DMS53 (cell line): ENCODE measurements at regions not wholly inside any gene's neighbourhood (a gene's known extent, or its start where the extent isn't known, plus 50 kb on each side); places are given as distances from the start of the nearest gene placed in this dataset.
A peak's percentile ranks its signal among the peaks of the same experiment; 100 is the strongest.
"Not testable (repeated sequence)": the region's sequence is repeated elsewhere in the genome, so short reads cannot be mapped to it uniquely, and the experiment has no call there.

Experiments
- DNase-seq: peaks from one replicate; lab custom pipeline; 2025; lab: John Stamatoyannopoulos, UW

DNA sequence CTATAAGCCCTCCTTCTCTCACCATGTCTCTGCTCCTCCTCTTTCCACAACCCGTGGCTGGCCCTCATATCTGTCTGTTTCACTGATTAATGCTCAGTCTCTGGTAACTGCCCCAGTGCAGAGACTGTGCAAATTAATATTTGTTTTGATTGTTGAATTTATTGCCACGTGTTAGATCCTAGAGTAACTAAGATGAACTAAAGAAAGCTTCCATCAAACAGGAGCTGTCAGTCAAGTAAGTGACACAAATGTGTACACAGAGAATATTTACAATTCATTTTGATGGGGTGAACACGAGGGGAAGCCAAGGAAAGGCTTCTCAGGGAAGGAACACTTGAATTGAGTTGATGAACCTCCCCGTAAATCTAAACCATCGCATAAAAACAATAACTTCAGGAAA lies 182.5 kb downstream of the BAMBI start:
- peak; percentile 22 for DNase-seq

DNA sequence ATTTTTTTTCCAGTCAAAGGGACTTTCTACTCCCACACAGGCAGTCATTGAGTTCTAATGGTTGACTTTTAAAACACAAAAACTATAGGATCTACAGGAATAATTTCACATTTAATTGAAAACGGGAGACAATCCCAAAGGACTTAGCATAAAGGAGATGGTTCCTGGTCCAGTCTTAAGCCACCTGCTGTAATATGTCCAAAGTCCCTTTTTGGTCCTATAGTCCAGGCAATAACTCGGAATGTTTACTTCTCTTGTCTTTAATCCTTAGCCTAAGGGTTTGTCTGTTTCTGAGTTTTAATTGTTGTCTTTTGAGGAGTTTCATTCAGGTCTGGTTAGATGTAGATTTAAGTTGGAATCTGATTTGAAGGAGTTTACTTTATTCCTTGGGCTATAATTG lies 184.9 kb downstream of the BAMBI start:
- no peak for DNase-seq

DNA sequence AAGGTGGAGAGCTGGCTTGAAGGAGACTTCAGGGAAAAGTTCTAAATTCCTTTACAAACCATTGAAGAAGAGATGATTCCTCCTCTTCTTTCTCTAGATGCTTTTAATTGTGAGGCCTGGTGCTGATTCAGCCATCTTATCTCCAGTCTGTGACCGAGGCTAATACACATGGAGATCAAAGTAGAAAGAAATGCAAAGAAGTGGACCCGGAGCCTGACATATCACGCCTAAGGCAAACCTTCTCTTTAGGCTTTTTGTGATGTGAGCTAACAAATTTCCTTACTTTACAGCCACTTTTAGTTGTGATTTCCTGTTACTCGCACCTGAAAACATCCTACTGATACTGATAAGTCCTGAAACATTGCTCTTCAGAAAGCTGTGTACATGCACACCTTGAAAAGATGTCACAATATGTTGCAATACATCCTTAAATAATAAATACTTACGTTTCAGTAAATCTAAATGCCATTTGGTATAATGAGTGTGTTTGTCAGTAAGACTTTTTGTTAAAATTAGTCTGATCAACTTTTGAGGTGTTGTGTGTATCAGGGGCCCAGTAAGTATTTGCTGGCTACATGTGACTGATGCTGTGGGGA lies 192.4 kb downstream of the BAMBI start:
- no peak for DNase-seq

DNA sequence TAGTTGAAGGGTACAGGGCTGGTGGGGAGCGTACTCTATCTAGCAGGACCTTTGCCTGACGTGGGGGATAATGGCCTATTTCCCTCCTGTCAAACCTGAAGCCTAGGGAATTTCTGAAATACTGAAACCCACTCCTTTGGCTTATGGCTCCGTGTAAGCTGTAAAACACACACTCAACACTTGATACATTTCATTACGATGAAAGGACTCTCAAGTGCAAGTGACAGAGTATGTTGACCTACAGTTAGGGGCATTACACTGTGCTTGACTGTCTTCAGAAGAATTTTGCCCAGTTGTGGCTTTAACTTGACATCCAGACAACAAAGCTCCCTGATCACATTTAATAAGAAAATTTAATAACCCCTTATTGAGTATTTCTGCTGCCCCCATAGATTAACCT lies 194.3 kb downstream of the BAMBI start:
- DNase-seq = no peak

DNA sequence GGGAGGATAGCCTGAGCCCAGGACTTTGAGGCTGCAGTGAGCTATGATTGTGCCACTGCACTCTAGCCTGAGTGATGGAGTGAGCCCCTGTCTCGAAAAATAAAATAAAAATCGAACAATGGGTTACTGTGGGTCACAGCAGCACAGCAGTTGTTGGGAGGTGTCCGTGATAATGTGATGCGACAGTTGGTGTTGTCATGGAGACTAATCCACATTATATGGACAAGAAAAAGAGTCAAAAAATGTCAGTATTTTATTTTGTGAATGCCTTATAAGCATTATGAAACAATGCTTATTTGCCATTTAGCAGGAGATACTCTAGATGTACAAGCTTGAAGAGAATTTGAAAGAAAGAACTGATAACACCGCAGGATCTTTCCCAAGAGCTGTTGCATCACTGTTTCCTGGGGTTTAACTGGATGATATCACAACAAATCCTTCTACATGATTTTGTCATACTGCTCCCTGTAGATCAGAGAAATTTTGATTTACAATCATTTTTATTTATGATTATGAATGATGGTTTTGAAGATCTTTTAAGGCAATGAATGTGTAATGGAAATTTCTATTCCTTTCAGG lies 195.4 kb downstream of the BAMBI start:
- no peak for DNase-seq

DNA sequence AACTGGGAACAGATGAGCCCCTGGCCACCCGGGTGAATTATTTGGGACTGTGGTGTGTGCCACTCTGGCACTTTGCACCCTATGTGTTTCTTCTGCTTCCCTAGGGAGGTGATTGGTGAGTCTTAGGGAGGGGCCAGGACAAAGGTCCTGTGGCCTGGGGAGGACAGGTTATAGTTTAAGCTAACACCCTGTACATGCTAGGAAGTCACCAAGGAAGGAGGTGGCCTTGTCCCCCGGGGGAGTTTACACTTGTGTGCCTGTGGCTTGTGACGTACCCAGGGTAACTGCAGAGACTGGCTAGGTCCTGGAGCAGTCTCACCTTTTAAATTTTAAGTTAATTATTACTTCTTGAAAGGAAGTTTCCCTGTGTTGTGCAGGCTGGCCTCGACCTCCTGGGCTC lies 196.2 kb downstream of the BAMBI start:
- no peak for DNase-seq

DNA sequence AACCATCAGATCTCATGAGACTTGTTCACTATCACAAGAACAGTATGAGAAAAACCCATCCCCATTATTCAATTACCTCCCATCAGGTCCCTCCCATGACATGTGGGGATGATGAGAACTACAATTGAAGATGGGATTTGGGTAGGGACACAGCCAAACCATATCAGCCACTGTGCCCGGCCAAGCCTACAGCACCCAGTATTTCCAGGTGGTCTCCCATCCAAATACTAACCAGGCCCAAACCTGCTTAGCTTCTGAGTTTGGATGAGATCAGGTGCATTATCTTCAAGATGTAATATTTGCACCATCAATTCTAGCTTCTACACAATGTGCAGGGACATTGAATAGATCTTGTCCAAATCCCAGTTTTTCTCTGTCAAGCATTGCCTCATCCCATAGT lies 196.9 kb downstream of the BAMBI start:
- DNase-seq = no peak

DNA sequence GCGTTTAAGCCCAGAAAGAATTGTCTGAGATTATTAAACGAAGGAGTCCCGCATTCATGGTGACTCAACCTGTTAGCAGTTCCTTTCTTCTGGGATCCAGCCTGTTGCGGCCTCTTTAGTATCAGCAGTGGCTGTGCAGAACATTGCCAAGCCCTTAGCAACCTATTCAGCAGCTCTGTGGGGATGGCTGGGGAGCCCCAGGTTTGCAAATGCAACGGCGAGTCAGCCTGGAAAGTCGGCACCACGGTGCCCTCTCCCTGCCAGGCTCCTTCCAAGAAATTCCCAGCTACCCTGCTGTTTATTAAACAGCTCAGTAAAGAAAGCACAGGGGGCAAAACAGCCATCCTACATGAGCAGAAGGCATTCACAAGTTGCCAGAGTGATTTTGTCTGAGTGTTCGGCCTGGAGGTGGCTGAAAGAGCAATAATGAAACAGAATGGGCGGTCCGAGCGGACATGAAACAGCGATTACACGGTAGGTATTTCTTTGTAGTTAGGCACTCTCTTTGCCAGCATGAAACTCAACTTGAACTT lies 198.3 kb downstream of the BAMBI start:
- no peak for DNase-seq

DNA sequence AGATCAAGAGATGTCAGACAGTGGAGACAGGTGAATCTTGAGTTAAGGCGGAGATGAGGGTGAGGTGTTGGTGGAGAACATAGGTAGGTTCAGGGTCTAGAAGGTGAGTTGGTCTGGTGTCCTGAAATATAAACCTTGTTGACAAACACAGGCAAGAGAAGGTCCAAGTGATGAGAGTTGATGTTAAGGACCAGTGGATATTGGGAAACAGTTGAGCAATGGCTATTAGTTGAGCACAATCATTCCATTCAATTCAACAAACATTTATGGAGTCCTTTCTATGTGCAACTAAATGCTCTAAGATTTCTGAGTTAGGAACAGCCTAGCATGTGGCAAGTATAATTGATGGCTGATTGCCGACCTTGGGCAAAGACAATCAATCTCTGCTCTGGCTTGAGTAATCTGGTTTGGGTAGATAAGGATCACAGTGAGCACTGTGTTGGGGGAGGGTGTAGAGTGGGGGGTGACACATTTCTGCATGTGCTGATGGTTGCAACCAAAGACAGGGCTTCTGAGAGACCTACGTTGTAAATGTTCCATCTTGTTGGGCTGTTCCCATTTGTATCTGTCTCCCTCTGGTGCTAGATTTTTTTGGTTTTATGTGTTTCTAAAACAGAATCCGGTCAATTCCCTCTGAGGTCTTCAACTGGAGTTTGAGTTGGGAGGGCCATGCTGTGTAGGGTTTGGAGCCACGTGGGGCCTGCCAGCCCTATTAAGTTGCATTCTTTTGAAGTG lies 201.1 kb downstream of the BAMBI start:
- peak; percentile 22 for DNase-seq

DNA sequence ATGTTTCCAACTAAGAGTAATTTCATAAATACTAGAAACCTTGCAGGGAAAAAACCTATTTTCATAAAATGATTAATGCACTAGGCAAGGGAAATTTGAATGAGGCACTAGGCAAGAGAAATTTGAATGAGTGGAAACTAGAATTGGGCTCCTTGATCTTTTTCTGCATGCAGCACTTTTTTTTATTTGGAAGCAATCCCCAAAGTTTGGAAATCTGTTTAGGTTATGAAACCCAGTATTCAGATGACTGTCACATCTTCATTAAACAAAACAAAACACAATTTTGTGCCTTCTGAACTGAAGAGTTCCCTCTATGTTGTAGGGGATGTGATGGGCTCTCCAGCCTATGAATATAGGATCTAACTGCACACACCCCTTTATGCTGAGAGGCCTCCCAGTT lies 201.9 kb downstream of the BAMBI start:
- no peak for DNase-seq

DNA sequence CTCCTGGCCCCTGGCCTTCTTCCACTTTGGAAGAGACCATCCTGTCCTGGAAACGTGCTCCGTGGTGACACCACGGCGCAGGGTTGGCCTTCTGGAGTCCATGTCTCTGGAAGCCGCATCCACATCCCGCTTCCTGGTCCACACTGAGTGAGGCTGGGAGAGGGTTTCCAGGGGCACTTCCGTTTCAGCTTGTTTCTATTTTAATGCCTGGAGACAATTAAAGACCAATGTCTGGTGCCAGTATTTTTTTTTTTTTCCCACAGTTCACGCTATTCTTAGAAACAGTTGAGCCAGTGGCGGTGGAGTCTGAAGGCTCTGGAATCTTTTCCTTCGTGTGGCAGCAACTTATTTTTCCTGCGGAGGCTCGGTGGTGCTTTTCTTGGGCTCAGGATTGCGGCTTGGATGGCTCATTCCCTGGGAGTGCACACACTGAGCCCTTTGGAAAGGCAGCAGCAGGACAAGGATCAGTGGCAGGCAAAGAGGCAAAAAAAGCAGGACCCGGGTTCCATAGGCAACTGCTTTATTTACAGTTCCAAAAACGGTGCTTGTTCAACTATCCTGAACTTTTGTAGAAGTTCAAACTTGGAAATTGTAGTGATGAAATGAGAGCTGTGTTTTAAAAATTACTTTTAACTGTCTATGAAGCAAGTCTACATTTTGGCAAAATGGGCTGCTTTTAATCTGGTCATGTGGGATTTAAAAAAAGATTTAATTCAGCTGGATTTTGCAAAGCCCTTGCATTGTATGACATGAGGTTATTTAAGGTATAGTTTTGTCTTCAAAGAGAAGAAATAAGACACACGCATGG lies 202.8 kb downstream of the BAMBI start:
- DNase-seq = no peak

DNA sequence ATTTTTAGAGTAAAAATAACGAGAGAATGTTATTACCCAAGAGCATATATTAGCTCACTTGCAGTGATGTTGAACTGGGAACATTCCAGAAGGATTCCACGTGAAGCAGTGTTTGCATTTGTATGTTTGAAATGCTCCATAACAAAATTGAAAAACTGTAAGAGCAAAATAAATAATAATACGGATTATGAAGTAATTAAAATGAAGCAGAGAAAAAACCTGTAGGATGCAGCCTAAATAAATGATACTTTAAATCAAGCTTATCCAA lies 203.3 kb downstream of the BAMBI start:
- no peak for DNase-seq

DNA sequence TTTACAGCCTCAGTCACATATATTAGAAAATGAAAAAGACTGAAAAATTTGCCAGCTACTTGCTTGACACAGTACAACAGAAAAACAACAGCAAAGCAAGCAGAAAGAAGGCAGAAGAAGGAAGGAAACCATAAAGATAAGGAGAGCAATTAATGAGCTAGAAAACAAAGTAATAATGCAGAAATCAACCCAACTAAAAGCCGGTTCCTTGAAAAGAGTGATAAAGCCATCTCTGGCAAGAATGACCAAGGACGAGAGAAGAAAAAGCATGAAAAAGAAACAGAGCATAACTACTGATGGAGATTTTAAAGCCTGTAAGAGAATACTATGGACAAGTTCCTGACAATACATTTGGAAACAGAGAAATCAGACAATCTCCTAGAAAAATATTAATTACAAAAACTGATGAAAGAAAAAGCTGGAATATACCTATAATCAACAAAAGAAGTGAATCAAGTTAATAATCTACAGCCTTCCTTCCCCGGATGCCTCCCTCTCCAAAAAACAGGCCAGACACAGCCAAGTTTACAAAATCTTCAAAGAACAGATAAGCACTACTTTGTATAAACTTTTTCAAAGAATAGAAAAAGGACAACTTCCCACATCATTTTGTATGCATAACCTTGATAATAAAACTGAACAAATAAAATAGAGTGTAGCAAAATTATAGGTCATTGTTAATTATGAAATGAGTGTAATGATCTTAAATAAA lies 204.0 kb downstream of the BAMBI start:
- no peak for DNase-seq

DNA sequence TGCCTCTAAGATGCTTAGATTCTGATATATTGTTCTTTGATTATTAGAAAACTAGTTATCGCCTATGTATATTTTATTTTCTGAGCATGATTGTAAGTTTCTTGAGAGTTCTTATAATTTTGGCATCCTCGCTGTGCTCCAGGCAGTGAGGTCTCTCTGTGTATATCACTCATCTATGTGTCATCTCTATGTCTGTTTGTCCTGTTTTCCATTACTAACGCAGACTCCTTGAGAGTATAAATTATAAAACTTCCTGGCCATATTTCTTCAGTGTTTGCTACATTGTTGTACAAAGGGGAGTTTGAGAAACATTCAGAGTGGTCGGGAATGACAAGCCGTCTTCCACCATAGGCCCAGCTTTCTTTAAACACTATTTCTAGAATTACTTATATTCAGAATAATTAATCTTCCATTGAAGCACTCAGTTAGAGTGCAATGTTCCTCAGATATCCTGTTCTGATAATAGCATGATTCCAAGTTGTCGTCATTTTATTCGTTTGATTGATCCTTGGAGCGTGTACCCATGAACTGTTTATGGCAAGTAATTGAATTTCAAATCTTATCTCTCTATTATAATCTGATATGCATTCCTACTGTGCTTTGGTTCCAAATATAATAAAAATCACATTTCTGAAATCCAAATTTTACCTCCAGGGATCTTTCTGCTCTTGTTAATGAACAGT lies 206.6 kb downstream of the BAMBI start:
- DNase-seq = no peak

DNA sequence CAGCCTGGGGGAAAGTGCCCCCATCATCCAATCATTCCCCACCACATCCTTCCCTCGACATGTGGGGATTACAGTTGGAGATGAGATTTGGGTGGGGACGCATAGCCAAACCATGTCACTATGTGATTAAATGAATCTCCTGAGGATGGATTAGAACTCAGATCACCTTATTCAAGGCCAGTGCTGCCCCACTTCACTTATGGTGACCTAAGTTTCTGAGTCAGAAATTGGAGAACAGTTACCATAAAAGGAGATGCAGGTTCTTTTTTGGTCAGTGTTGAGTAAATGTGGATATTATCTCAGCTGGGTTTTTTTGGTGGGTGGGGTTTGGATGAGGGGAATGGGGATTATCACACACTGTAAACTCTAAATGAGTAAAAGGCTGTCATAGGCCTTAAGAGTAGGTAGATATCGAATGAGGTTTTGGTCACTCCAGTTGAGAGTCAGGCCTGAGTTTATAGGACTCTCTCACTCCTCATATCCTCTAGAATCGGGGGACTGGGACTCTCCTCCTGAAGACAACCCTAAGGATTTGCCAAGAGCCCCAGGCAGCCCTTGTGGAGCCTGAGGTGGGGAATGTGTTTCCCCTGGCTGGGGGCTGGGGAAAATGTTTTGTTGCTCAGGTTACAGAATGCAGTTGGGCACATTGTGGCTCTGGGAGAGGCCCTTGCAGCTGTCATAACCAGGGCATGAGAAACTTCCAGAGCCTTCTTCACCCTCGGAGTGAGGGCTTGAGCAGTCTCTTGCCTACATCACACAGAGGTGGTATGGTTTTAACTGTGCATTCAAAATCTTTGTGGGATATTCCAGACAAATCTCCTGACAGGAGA lies 213.0 kb downstream of the BAMBI start:
- DNase-seq = no peak

DNA sequence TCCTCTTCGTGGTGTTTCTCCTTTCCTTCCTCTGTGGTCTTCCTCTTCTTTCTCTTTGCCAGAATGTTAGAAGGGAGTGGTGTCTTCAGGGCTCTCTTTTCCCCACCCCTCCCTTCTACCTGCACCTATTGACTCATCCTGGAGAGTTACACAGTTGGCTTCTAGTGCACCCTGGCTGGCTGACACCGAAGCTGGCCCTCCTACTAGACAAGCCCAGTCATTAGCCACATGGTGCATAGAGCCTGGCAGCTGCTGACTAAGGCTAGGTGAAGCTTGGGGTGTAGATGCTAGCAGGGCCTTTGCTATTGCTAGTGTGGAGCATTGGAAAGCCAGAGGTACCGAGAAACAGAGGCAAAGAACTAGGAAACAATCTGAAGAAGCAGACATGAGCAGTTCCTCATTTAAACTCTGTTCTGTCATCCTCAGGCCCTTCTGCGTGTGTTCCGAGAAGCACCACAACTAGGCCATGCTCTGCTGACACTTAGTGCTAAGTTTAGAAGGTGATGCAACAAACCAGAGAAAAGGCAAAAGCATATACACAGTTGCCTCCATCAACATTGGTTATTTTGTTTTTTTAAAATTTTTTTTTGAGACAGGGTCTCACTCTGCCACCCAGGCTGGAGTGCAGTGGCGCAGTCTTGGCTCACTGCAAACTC lies 213.9 kb downstream of the BAMBI start:
- DNase-seq = peak; percentile 22

DNA sequence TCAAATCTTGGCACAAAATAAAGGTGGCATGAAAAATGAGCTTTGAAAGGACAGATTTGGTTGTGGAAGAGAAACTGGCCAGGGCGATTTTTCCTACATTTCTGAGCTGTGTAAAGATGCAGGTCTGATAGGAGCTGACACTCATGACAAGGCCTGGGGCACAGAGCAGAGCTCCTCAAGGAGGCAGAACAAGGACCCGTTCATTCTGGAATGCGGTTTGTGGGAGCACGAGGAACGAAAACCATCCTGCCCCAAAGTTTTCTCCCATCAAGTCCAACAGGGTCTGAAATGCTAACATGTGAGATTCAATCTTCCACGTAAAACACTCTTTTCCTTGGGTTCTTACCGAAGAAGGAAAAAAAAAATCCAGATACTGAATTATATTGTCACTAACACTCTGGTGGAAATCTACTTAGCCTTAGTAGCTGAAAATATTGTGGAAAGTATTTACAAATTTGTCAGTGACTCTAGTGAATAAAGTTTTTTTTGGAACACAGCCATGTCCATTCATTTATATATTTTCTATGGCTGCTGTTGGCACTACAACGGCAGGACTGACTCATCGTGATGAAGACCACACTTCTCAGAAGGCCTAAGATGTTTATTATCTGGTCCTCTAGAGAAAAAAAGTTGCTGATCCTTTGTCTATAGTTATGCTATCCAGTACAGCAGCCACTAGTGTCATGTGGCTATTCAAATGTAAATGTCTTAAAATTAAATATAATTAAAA lies 215.7 kb downstream of the BAMBI start:
- no peak for DNase-seq

DNA sequence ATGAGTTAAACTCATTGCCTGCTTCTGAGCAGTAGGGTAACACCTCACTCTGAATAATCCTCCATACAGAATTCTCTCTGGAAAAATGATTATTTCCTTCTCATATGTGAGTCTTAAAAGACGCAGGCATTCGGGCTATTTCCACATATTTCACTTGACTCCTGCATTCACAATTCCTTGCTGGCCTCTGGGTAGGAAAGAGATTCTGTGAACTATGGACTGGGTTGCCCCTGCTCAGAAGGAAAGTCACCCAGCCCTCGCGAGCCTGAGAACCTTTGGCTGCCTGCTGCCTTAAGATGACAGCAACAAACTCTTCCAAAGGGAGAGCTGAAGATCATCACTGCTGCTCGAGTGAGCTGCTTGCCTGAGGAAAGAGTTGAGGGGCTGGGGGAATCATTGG lies 216.8 kb downstream of the BAMBI start:
- DNase-seq = no peak

DNA sequence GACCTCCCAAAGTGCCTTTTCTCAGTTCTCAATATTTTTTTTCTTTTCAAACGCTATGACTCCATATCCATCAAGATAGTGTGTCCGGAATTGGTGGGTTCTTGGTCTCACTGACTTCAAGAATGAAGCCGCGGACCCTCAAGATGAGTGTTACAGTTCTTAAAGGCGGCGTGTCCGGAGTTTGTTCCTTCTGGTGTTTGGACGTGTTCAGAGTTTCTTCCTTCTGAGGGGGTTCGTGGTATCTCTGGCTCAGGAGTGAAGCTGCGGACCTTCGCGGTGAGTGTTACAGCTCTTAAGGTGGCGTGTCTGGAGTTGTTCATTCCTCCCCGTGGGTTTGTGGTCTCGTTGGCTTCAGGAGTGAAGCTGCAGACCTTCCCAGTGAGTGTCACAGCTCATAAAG lies 218.3 kb downstream of the BAMBI start:
- not testable (repeated sequence) for DNase-seq
